ENCODE measurements at regions not wholly inside any gene's neighbourhood (a gene's known extent, or its start where the extent isn't known, plus 50 kb on each side); places are given as distances from the start of the nearest gene placed in this dataset.

DNA sequence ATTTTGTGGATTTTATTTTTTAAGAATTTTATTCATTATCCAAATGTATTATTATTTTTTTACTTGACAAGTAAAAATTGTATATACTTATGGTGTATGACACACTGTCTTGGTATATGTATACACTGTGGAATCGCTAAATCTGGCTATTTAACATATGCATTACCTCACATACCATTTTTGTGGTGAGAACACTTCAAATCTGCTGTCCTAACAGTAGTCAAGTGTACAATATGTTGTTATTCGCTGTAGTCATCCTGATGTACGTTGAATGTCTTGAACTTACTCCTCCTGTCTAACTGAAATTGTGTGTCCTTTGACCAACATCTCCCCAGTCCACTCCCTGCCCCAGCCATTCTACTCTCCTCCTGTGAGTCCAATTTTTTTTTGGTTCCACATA, 153.2 kb upstream of the PTPRM start:
- H3K4me3 Mint-ChIP-seq: no peak overlapping the region
- 86% methylated on average over 1 of the region's 3 CpGs for WGBS (ENCODE audit: insufficient coverage)
- no peaks in the 10 kb centered on the region for H3K4me1 Mint-ChIP-seq
- Histone ChIP-seq H3K9me3 (replicated peaks in 1 of 2; ENCODE audit: control insufficient read depth in 1 of 2, insufficient read depth in 1 of 2, low read length in 2 of 2) (no peaks in the 10 kb centered on the region), H3K27ac (ENCODE audit: low read depth in 1 of 2, low read length in 2 of 2) (no peak overlapping the region), H3K4me3 (replicated peaks in 1 of 3; ENCODE audit: low read depth in 2 of 3, low read length in 3 of 3) (no peak overlapping the region), H2AFZ (ENCODE audit: insufficient read depth, low read depth, low read length, poor library complexity, severe bottlenecking) (no peak overlapping the region), H3K4me1 (ENCODE audit: control insufficient read depth in 1 of 2, insufficient read depth in 2 of 2, low read length in 2 of 2) (no peaks in the 10 kb centered on the region), H3K4me2 (replicated peaks; ENCODE audit: extremely low read depth, low read length, poor library complexity, severe bottlenecking) (no peak overlapping the region), H3K79me2 (ENCODE audit: insufficient read depth, low read length) (no peaks in the 10 kb centered on the region), H3K36me3 (replicated peaks in 1 of 2; ENCODE audit: control insufficient read depth in 1 of 2, insufficient read depth in 2 of 2, low read length in 2 of 2) (no peaks in the 10 kb centered on the region), H4K20me1 (ENCODE audit: insufficient read depth, low read length) (no peaks in the 10 kb centered on the region), H3K27me3 (ENCODE audit: control insufficient read depth in 2 of 2, insufficient read depth in 2 of 2, low read length in 2 of 2) (no peaks in the 10 kb centered on the region), H3K9ac (ENCODE audit: insufficient read depth, low read length, poor library complexity, severe bottlenecking) (no peak overlapping the region)
- H3K9me3 Mint-ChIP-seq: peaks cover 2 to 10% (median 3%) of the 10 kb centered on the region in 7 donors
- no peak overlapping the region for H3K27ac Mint-ChIP-seq
- intact Hi-C loops (cut with micrococcal nuclease): no loop called here
- no peak for DNase-seq
- peaks cover 0 to 1% (median 0%) of the 10 kb centered on the region in 3 donors for H3K27me3 Mint-ChIP-seq (ENCODE audit: low read depth in 3 of 3)
- no peaks in the 10 kb centered on the region for H3K36me3 Mint-ChIP-seq
- TF ChIP-seq, protein P1, sequence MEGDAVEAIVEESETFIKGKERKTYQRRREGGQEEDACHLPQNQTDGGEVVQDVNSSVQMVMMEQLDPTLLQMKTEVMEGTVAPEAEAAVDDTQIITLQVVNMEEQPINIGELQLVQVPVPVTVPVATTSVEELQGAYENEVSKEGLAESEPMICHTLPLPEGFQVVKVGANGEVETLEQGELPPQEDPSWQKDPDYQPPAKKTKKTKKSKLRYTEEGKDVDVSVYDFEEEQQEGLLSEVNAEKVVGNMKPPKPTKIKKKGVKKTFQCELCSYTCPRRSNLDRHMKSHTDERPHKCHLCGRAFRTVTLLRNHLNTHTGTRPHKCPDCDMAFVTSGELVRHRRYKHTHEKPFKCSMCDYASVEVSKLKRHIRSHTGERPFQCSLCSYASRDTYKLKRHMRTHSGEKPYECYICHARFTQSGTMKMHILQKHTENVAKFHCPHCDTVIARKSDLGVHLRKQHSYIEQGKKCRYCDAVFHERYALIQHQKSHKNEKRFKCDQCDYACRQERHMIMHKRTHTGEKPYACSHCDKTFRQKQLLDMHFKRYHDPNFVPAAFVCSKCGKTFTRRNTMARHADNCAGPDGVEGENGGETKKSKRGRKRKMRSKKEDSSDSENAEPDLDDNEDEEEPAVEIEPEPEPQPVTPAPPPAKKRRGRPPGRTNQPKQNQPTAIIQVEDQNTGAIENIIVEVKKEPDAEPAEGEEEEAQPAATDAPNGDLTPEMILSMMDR (IDR thresholded peaks at IDR 0.05): no peak

DNA sequence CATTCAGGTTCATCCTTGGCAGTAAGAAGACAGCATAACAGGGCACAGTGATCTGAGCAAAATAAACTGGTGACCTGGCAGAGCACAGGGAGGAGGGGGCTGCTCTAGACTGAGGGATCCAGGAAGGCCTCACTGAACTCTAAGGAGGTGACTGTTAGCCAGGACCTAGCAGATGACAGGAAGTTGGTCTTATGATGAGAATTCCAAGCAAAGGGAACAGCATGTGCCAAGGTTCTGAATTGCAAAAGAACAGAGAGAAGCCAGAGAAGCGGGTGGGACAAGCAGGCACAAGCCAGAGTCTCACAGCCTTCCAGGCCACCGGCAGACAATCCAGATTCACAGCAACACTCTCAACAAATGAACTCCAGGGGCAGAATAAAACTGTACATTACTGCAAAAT, 152.7 kb upstream of the PTPRM start:
- TF ChIP-seq, protein P1 (IDR thresholded peaks at IDR 0.05): no peak
- Histone ChIP-seq H4K20me1 (ENCODE audit: insufficient read depth, low read length) (no peaks in the 10 kb centered on the region), H3K4me1 (ENCODE audit: control insufficient read depth in 1 of 2, insufficient read depth in 2 of 2, low read length in 2 of 2) (no peaks in the 10 kb centered on the region), H3K9ac (ENCODE audit: insufficient read depth, low read length, poor library complexity, severe bottlenecking) (no peak overlapping the region), H3K4me2 (replicated peaks; ENCODE audit: extremely low read depth, low read length, poor library complexity, severe bottlenecking) (no peak overlapping the region), H3K4me3 (replicated peaks in 1 of 3; ENCODE audit: low read depth in 2 of 3, low read length in 3 of 3) (no peak overlapping the region), H3K27me3 (ENCODE audit: control insufficient read depth in 2 of 2, insufficient read depth in 2 of 2, low read length in 2 of 2) (no peaks in the 10 kb centered on the region), H3K79me2 (ENCODE audit: insufficient read depth, low read length) (no peaks in the 10 kb centered on the region), H3K9me3 (replicated peaks in 1 of 2; ENCODE audit: control insufficient read depth in 1 of 2, insufficient read depth in 1 of 2, low read length in 2 of 2) (no peaks in the 10 kb centered on the region), H3K36me3 (replicated peaks in 1 of 2; ENCODE audit: control insufficient read depth in 1 of 2, insufficient read depth in 2 of 2, low read length in 2 of 2) (no peaks in the 10 kb centered on the region), H3K27ac (ENCODE audit: low read depth in 1 of 2, low read length in 2 of 2) (no peak overlapping the region), H2AFZ (ENCODE audit: insufficient read depth, low read depth, low read length, poor library complexity, severe bottlenecking) (no peak overlapping the region)
- Mint-ChIP-seq H3K36me3 (no peaks in the 10 kb centered on the region), H3K27ac (no peak overlapping the region), H3K27me3 (ENCODE audit: low read depth in 3 of 3) (peaks cover 0 to 3% (median 0%) of the 10 kb centered on the region in 3 donors), H3K9me3 (peaks cover 2 to 11% (median 5%) of the 10 kb centered on the region in 7 donors), H3K4me3 (no peak overlapping the region), H3K4me1 (no peaks in the 10 kb centered on the region)
- intact Hi-C loops (cut with micrococcal nuclease): no loop called here
- 100% methylated on average over 1 of the region's 2 CpGs for WGBS (ENCODE audit: insufficient coverage)
- no peak for DNase-seq

All from CD14-positive monocyte (primary cell).